ENCODE measurements at regions not wholly inside any gene's neighbourhood (a gene's known extent, or its start where the extent isn't known, plus 50 kb on each side); places are given as distances from the start of the nearest gene placed in this dataset.

DNA sequence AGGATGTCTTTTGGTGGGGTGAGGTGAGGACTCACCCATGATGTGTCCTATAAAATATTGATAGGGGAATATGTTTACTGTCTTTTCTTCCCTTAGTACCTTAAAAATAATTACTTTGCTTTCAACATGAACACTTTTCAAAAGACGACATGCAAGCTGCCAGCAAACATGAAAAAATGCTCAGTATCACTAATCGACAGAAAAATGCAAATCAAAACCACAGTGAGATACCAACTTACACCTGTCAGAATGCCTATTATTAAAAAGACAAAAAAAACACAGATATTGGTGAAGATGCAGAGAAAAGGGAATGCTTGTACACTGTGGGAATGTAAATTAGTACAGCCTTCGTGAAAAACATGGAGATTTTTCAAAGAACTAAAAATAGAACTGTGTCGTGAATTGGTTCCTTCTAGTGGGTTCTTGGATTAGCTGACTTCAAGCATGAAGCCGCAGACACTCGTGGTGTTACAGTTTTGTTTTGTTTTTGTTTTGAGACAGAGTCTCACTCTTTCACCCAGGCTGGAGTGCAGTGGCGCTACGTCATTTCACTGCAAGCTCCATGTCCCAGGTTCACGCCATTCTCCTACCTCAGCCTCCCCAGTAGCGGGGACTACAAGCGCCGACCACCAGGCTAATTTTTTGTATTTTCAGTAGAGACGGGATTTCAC is 160.9 kb downstream of the FGF9 start:
- TF ChIP-seq POLR2A (IDR thresholded peaks at IDR 0.05) (no peak), EP300 (IDR thresholded peaks at IDR 0.05) (no peak)

Measured in gastroesophageal sphincter (tissue), 2 donors.